Activated T-cell treated with anti-CD3 and anti-CD28 coated beads for 48 hours (primary cell): ENCODE measurements at regions not wholly inside any gene's neighbourhood (a gene's known extent, or its start where the extent isn't known, plus 50 kb on each side); places are given as distances from the start of the nearest gene placed in this dataset.
"Not testable (repeated sequence)": the region's sequence is repeated elsewhere in the genome, so short reads cannot be mapped to it uniquely, and the experiment has no call there.

Experiments used
- DNase-seq: peaks from one replicate; pipeline ENCODE4 v3.0.0-alpha.2; 2020; ENCODE audit warnings: low read depth

DNA sequence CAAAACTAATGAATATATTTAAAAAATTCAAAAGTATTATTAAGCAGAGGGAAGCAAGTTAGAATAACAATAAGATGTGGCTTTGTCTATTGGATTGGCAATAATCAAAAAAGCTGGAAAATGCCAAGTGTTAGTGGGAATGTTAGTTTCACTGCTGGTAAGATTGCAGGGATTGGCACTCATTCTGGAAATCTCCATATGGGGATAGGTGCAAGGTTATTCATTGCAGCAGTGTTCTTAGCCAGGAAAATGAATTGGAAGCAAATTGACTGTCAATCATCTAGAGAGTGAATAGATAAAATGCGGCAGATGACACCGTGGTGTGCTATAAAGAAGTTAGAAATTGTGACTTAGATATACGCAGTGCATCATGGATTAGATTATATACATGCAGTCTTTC lies 1615.5 kb upstream of the PCDH7 start:
- DNase-seq, result no peak

DNA sequence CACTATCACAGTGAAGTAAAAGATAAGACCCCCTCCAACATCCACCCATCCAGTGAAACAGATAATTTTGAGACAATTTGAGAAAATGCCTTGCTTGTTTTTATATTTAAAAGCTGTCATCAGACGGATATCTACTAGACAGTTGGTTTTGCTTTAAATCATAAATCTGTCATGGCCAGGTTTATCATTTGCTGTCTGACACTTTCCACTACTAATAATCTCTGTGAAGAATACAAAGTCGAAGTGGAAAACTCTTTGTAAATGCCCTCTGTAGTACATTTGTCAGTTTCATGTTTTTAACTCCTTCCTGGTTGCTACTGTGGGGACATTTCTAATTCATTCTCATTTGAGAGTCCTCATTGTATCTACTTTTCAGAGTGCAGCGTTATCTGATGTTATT lies 1606.2 kb upstream of the PCDH7 start:
- DNase-seq, result no peak

GRCh38 chr4:29117231-29117722 lies 1602.9 kb upstream of the PCDH7 start:
- DNase-seq, result not testable (repeated sequence)

DNA sequence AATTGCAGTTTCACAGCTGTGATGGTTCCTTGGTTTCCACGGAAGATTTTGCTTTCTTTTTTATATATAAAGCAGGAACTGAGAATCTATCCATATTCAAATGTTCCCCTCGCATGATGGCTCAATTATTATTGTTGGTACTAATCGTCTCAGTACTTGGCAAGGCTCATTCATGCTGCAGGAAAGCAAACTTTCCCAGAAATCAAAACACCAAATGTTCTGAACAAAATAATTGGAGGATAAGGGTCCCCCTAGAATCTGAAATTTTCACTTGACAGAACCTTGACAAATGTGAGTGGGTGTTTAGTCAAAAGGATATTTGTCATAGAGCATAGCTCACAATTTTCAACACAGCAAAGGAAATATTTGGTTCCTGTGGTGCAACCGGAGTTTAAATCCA lies 1598.6 kb upstream of the PCDH7 start:
- DNase-seq, result no peak

DNA sequence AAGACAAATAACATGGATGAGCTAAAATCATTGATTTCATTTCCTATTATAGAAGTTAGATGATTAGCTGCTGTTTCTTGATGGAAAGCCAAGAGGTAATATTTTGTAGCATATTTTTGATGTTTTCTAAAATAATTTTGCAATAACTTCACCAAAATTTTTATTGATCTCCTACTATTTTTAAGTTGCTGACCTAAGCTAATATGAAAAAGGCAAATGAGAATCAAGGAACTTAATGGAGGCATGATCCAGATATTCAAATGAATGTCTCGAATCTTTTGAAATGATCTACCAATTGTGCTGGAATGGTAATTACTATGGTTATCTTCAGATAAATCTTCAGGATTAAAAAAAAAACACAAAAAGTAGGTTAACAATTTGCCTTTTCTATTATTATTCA lies 1591.4 kb upstream of the PCDH7 start:
- DNase-seq, result no peak

DNA sequence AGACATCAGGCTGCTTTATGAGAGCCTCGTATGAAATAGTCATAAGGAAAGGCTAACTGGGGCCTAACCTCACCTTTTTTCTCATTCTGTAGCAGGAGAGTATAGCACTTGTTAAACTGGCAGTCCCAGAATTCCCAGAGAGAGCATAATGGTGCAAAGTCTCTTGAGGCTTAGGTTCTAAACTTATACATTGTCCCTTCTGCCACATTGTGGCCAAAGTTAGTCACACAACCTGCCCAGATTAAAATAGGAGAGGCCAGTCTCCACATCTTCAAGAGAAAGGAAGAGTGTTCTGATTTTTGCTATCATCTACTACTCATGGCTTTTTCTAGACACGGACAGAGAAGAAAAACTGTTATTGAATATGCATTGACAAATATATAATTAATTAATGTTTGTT lies 1588.9 kb upstream of the PCDH7 start:
- no peak for DNase-seq

DNA sequence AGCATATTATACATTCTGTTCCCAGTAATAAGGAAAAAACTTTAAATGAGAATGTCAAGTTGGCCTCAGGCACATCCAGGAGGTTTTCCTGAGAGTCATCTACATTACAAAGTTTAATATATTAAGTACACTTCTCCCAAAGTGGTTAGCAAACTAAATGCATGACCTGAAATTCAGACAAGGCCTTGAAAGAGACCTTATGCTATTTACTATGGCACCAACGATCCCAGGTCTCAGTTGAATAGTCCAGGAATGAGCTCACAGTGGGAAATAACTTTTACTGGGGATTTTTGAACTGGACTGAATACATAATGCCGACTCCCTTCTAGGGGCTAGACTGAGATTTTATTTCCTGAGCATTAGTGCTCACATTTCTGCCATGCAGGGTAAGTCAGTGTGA lies 1577.5 kb upstream of the PCDH7 start:
- no peak for DNase-seq

GRCh38 chr4:29151584-29151983 lies 1568.6 kb upstream of the PCDH7 start:
- no peak for DNase-seq

DNA sequence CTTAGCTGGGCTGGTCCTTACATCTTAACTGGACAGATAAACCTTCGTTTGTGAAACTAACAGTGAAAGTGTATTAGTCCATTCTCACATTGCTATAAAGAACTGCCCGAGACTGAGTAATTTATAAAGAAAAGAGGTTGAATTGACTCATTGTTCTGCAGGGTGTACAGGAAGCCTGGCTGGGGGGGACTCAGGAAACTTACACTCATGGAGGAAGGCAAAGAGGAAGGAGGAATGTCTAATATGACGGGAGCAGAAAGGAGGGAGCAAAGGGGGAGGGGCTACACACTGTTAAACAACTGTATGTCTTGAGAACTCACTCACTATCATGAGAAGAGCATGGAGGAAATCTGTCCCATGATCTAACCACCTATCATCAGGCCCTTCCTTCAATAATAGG lies 1566.5 kb upstream of the PCDH7 start:
- no peak for DNase-seq

- no peak for DNase-seq
Measured at GRCh38 chr4:29175291-29175690, 1544.9 kb upstream of the PCDH7 start.

DNA sequence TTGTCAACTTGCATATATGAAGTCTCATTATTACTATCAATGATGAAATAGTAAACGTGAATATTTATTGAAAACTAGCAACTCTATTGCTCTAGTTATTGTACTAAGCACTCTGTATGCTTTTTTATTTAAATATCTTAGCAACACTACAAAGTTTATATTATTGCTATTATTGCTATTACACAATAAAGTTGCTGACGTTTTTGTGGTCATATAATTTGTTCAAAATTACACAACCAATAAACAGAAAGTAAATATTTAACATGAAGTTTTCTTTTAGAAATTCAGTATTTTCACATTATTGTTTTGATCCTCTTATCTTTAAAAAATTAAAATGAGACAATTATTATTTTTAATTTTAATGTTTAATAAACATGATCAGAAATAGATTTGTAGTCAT lies 1521.1 kb upstream of the PCDH7 start:
- no peak for DNase-seq

GRCh38 chr4:29199485-29199884 lies 1520.7 kb upstream of the PCDH7 start:
- DNase-seq, result no peak

DNA sequence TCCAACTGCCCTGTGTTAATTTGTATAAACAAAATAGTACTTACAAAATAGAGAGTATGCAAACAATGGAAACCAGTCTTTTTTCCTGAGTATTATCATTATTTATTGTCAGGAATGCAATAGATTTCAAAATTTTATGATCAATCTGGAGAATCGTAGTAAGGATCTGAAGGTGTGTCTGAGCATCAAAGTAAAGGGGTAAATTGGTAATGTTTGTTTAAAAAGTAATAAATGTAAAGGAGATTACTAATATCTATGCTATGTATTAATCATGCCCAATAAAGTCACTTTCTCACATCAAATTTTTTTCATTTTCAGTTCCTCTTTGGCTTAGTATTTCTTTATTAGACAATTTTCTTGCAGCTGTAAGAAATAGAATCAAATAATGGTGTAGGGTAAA lies 1507.1 kb upstream of the PCDH7 start:
- no peak for DNase-seq

DNA sequence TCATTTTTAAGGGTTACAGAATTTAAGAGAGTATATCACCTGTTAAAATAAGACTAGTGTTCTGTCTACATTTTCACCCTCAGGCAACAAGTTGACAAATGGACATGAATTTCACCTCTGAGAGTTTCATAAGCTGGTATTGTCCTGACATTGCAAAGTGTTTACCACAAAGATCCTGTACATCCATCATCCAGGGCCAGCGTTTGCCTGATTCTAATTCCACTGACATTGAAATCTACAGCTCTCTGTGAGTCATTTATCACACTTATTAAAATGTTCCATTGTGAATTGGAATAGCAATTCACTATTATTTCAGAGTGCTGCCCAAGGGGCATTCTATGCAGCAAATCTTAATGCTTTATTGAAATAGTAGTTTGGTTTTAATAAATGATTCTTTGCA lies 1499.4 kb upstream of the PCDH7 start:
- DNase-seq, result no peak

- DNase-seq, result no peak
Measured at GRCh38 chr4:29224911-29225310, 1495.3 kb upstream of the PCDH7 start.

GRCh38 chr4:29240641-29241040 lies 1479.5 kb upstream of the PCDH7 start:
- no peak for DNase-seq

DNA sequence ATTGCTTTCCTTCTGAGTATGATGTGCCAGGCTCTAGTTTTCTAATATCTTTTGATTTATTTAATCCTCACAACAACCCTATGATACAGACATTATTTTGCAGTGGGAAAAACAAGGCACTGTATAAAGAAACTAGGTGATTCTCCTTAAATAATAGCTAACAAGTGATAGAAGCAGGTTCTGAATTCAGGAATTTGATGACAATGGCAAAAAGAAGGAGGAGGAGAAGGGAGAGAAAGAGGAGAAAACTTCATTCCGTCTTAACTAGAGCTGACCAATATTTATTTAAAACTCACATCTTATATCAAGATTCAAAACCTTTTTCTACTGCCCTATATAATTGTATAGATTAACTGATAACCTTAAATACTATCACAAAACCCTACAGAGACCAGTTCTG lies 1477.1 kb upstream of the PCDH7 start:
- no peak for DNase-seq

- DNase-seq, result no peak
Measured at GRCh38 chr4:29243851-29244250, 1476.3 kb upstream of the PCDH7 start.

- no peak for DNase-seq
Measured at GRCh38 chr4:29259556-29259955, 1460.6 kb upstream of the PCDH7 start.

DNA sequence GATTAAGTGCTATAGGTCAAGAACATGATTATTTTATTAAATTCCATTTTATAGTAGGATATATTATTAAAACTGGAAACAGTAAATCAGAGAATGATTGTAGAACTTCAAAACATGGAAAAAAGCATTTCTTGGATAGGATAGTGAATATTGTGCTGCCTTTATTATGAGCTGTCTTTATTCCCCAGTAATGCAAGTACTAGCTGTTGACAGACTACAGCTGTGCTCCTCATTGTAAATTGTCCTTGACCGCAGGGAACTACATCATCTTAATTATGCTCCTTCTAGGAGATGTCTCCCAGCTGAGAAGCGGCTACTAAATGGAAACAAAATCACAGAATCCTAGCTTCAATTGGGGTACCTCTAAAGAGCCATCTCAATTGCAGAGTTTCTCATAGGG lies 1457.2 kb upstream of the PCDH7 start:
- DNase-seq, result no peak

- no peak for DNase-seq
Measured at GRCh38 chr4:29276150-29276549, 1444.0 kb upstream of the PCDH7 start.

DNA sequence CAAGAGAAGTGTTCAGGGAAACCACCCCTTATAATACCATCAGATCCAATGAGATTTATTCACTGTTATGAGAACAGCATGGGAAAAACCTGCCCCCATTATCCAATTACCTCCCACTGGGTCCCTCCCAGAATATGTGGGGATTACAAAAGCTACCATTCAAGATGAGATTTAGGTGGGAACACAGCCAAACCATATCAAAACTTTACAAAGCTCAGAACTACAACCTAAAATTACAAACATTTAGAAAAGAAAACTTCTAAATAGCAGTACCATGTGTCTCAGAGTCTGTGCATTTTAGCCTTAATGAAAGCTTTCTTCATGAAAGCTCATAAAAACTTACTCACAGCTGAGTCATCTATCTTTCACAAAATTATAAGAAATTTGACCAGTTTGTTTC lies 1442.8 kb upstream of the PCDH7 start:
- DNase-seq, result no peak

DNA sequence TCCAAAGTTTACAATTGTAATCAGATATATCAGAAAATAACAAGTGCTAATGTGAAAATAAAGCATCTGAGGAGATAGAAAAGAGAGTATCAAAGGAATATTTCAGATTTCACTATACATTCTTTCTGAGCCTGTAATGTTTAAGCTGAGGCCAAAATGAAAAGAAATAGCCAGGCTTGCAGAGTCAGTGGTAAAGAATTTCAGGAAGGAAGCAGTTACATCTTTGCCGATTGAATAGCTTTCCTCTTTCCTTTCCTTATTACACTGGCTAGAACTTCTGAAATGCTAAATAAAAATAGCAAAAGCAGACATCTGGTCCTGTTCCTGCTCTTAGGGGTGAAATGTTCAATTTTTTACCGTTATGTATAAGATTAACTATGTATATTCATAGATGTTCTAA lies 1441.6 kb upstream of the PCDH7 start:
- no peak for DNase-seq

- DNase-seq, result no peak
Measured at GRCh38 chr4:29289118-29289517, 1431.1 kb upstream of the PCDH7 start.

DNA sequence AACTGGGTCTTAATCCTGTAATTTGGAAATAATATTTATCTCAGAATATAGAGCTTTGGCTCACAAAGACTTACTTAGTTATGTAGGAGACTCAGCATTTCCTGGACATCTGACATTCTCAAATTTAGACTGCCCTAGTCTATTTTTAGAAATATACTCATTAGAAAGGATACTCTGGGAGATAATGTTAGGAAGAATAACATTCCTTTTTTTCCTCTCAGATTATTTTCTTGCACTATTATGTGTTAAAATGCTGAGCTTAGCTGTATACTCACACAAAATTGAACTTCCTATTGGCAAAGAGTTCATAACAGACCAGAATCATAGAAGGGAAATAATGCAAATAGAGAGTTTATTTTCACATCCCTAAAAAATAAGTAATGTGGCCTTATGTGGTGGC lies 1424.9 kb upstream of the PCDH7 start:
- no peak for DNase-seq
